Vagina (tissue), 2 donors: ENCODE measurements at regions not wholly inside any gene's neighbourhood (a gene's known extent, or its start where the extent isn't known, plus 50 kb on each side); places are given as distances from the start of the nearest gene placed in this dataset.

Experiments used
- DNase-seq, 2 donors: peaks; one replicate each; pipeline ENCODE4 v3.0.0-alpha.2; 2017; ENCODE audit errors: extremely low spot score in 2 of 2
- H3K27ac ChIP-seq: fragments of 200-600 bp; sonication (generic); one replicate; pipeline ENCODE4 v1.5.1; 2019
- H3K27me3 ChIP-seq: fragments of 200-600 bp; sonication (generic); one replicate; pipeline ENCODE4 v1.5.1; 2019
- H3K36me3 ChIP-seq, 2 donors: fragments of 200-600 bp; sonication (generic); one replicate each; pipeline ENCODE4 v1.5.1; 2017 to 2019
- H3K4me1 ChIP-seq: fragments of 200-600 bp; sonication (generic); one replicate; pipeline ENCODE4 v1.5.1; 2019
- H3K4me3 ChIP-seq, 2 donors: fragments of 200-600 bp; sonication (generic); 1 replicate in 1 of 2; 2 replicates in 1 of 2; pipeline ENCODE4 v1.5.1; 2016 to 2019
- H3K9me3 ChIP-seq: fragments of 200-600 bp; sonication (generic); one replicate; pipeline ENCODE4 v1.5.1; 2019
- CTCF ChIP-seq, 3 experiments: fragments of 450-650 bp in 2 of 3; fragments of 200-600 bp in 1 of 3; sonication (generic) in 1 of 3; IDR thresholded peaks; one replicate each; pipeline ENCODE4 v1.5.1; 2017 to 2019; ENCODE audit warnings: antibody characterized with exemption in 3 of 3, mild to moderate bottlenecking in 2 of 3, moderate library complexity in 2 of 3
- POLR2A ChIP-seq, 2 donors: fragments of 450-650 bp; IDR thresholded peaks; one replicate each; pipeline ENCODE4 v1.6.1; 2017; ENCODE audit warnings: antibody characterized with exemption in 2 of 2, mild to moderate bottlenecking in 2 of 2, moderate library complexity in 2 of 2
- POLR2AphosphoS5 ChIP-seq, 2 donors: sonication (generic); formaldehyde crosslinking; IDR thresholded peaks; one replicate each; pipeline ENCODE4 v1.9.0; 2017; ENCODE audit warnings: antibody characterized with exemption in 2 of 2, mild to moderate bottlenecking in 2 of 2, low read depth in 1 of 2; ENCODE audit not compliant: insufficient read depth in 1 of 2
- intact Hi-C: fragments of 100-400 bp; cut with DNase I; formaldehyde crosslinking; loops from one replicate; pipeline ENCODE4 v1.15.1; 2023

GRCh38 chr6:2497922-2498623 lies 252.6 kb downstream of the MYLK4 start:
- Histone ChIP-seq H3K4me3 (no peak overlapping the region), H3K36me3 (no peaks in the 10 kb centered on the region), H3K9me3 (no peaks in the 10 kb centered on the region), H3K4me1 (no peaks in the 10 kb centered on the region), H3K27me3 (no peaks in the 10 kb centered on the region), H3K27ac (no peak overlapping the region)
- no peak for DNase-seq
- intact Hi-C loops: no loop called here
- TF ChIP-seq POLR2A (IDR thresholded peaks at IDR 0.05) (no peak), POLR2AphosphoS5 (IDR thresholded peaks at IDR 0.05; ENCODE audit: insufficient read depth in 1 of 2, low read depth in 1 of 2) (no peak), CTCF (IDR thresholded peaks at IDR 0.05) (no peak)

GRCh38 chr6:2496291-2496690 lies 250.9 kb upstream of the GMDS start:
- TF ChIP-seq POLR2AphosphoS5 (IDR thresholded peaks at IDR 0.05; ENCODE audit: insufficient read depth in 1 of 2, low read depth in 1 of 2): no peak
- TF ChIP-seq CTCF (IDR thresholded peaks at IDR 0.05): no peak
- no peak for TF ChIP-seq POLR2A (IDR thresholded peaks at IDR 0.05)
- no peak overlapping the region for H3K27ac ChIP-seq
- H3K9me3 ChIP-seq: no peaks in the 10 kb centered on the region
- intact Hi-C loops: no loop called here
- no peak overlapping the region for H3K4me3 ChIP-seq
- H3K27me3 ChIP-seq: no peaks in the 10 kb centered on the region
- H3K36me3 ChIP-seq: no peaks in the 10 kb centered on the region
- no peak for DNase-seq
- H3K4me1 ChIP-seq: no peaks in the 10 kb centered on the region

- Histone ChIP-seq H3K27me3 (no peaks in the 10 kb centered on the region), H3K36me3 (no peaks in the 10 kb centered on the region), H3K4me3 (no peak overlapping the region), H3K9me3 (no peaks in the 10 kb centered on the region), H3K27ac (no peak overlapping the region), H3K4me1 (no peaks in the 10 kb centered on the region)
- intact Hi-C loops: no loop called here
- no peak for DNase-seq
- TF ChIP-seq POLR2A (IDR thresholded peaks at IDR 0.05) (no peak), CTCF (IDR thresholded peaks at IDR 0.05) (no peak), POLR2AphosphoS5 (IDR thresholded peaks at IDR 0.05; ENCODE audit: insufficient read depth in 1 of 2, low read depth in 1 of 2) (no peak)
These were observed 247.5 kb upstream of the GMDS start for GRCh38 chr6:2492686-2493523.

- Histone ChIP-seq H3K27ac (no peak overlapping the region), H3K4me1 (no peaks in the 10 kb centered on the region), H3K36me3 (no peaks in the 10 kb centered on the region), H3K9me3 (no peaks in the 10 kb centered on the region), H3K4me3 (no peak overlapping the region), H3K27me3 (no peaks in the 10 kb centered on the region)
- no peak for DNase-seq
- intact Hi-C loops: no loop called here
- TF ChIP-seq CTCF (IDR thresholded peaks at IDR 0.05) (no peak), POLR2A (IDR thresholded peaks at IDR 0.05) (no peak), POLR2AphosphoS5 (IDR thresholded peaks at IDR 0.05; ENCODE audit: insufficient read depth in 1 of 2, low read depth in 1 of 2) (no peak)
These were observed 245.7 kb upstream of the GMDS start for GRCh38 chr6:2491137-2491536.

- TF ChIP-seq CTCF (IDR thresholded peaks at IDR 0.05): no peak
- TF ChIP-seq POLR2A (IDR thresholded peaks at IDR 0.05): no peak
- TF ChIP-seq POLR2AphosphoS5 (IDR thresholded peaks at IDR 0.05; ENCODE audit: insufficient read depth in 1 of 2, low read depth in 1 of 2): no peak
- intact Hi-C loops: no loop called here
- Histone ChIP-seq H3K27ac (no peak overlapping the region), H3K36me3 (no peaks in the 10 kb centered on the region), H3K4me3 (no peak overlapping the region), H3K4me1 (no peaks in the 10 kb centered on the region), H3K27me3 (no peaks in the 10 kb centered on the region), H3K9me3 (no peaks in the 10 kb centered on the region)
- DNase-seq: no peak
These were observed 243.2 kb upstream of the GMDS start for GRCh38 chr6:2488578-2488977.
